Stimulated activated CD4-positive, alpha-beta T cell treated with anti-CD3 and anti-CD28 coated beads, Interleukin-15, amount 100 ng/mL, for 24 hours (primary cell): ENCODE measurements at regions not wholly inside any gene's neighbourhood (a gene's known extent, or its start where the extent isn't known, plus 50 kb on each side); places are given as distances from the start of the nearest gene placed in this dataset.

ENCODE experiments used
- DNase-seq: peaks from one replicate; pipeline ENCODE4 v3.0.0-alpha.2; 2020

DNA sequence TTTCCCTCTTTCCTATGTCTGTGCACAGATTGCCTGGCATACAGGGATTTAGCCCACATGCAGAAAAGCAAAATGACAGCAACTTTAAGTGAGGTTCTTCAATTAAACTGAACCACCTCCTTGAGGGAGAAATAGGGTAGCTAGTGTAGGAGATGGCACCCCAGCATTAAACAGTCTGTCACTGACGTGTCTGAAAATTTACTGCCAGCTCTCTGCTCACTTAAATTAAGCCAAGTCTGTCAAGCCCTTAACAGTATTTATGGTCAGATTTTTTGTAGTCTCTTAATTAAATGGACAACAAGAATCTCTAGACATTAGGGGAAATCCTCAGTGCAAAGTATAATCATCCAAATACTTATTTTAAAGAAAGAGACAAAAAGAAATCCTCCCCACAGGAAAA lies 696.5 kb upstream of the PTBP2 start:
- no peak for DNase-seq

DNA sequence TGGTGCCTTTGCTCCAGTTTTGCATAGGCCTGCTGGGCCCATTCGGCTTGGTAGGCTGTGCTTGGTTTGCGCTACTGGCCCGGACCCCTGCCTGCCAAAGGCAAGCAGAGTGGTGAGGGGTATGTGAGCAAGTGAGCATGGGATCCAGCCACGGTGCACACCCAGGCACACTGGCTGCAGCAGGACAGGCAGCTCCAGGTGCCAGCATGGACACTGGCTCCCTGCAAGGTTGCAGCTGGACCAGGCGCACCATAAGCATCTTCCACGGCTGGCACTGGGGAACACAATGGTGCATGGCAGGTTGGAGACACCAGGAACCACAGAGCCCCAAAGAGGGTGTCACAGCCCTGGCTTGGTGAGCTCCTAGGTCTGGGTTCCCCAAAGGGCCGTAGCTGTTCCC lies 693.5 kb upstream of the PTBP2 start:
- no peak for DNase-seq

DNA sequence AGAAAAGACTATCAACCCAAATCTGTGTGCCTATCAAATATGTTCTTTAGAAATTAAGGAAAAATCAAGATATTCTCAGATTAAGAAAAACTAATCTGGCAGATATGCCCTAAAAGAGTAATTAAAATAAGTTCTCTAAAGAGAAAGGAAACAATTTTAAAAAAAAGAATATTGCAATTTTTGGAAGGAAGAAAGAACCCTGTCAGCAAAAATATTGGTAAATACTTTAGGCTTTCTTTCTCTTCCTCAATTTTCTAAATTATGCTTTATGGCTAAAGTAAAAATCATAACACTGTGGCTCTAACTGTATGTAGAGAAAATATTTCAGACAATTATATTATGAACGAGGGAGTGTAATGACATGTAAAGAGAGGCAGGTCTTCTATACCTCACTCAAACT lies 691.3 kb upstream of the PTBP2 start:
- DNase-seq: no peak

DNA sequence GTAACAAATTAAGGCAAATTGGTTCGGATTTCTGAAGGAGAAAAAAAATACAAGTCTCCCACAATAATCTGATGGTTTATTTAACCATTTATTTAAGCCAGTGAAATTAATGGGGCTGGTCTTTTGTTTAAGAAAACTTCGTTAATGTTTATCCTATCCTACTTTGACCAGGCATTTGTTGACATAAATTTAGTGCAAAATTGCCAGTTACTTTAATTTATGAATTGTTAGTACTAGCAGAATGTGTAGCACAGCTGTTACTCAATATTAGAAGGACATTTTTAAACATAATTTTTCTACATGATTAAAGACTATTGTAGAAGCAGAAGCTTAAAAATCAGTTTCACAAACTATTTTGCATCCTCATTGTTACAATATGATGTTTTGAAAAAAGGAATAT lies 687.6 kb upstream of the PTBP2 start:
- no peak for DNase-seq

DNA sequence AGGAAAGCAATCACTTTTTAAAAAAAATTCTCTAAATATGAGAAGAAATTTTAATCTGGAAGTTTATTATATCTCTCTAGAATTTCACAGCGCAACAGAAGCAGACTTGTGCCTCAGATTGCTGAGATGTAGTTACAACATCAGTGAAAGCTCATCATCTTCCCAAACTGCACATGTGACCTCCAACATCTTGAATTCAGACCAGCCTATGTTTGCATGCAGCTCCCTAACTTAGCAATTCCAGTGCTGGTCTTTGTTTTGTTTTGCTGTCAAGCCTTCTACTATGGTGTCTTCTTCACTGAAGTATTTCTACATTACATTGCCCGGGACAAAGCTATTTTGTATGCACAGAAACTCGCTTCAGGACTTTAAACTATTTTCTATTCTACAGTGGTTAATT lies 684.8 kb upstream of the PTBP2 start:
- no peak for DNase-seq

DNA sequence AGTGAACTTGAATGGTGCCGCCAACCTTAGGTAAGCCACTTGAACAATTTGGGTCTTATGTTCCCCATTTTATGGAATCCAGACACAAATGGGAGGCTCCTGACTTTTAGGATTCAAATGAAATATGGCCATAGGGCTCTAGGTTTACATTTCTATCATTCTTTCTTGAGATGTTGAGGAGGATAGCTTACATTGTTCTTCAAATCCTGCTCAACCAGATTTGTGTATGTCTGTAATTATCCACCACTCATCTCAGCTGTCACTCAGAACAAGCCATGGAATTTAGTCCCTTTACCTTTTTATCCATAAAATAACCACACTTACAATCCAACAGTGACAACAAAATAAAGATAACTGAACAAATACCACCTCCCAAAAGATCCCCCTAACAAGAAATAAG lies 682.9 kb upstream of the PTBP2 start:
- no peak for DNase-seq

DNA sequence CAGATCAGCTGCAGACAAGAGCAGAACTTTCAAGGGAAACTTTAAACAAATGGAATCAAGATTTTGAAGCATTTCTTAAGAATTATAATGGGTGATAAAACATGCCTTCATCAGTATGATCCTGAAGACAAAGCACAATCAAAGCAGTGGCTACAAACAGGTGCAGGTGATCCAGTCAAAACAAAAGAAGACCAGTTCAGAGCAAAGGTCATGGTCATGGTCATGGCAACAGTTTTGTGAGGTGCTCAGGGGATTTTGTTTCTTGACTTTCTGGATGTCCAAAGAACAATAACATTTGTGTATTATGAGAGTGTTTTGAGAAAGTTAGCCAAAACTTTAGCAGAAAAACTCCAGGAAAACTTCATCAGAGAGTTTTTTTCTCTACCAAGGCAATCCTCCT lies 681.7 kb upstream of the PTBP2 start:
- DNase-seq: no peak

DNA sequence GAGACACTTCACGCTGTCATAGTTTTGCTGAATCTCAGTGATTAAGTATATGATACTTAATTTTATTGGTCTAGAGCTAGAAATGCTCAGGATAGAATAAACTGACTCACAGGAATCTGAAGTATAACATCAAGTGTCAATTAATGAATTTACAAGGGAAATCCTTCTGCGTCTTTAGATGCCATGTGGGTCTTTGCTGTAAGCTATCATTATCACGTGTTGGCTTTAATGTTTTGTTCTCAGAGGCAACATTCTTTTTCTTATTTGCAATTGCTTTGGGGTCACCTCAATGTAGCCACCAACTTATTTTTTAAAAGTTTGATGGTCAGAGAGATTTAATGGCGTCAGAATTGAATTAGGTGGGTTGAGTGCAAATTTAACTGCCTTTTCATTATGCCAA lies 680.1 kb upstream of the PTBP2 start:
- DNase-seq: no peak

DNA sequence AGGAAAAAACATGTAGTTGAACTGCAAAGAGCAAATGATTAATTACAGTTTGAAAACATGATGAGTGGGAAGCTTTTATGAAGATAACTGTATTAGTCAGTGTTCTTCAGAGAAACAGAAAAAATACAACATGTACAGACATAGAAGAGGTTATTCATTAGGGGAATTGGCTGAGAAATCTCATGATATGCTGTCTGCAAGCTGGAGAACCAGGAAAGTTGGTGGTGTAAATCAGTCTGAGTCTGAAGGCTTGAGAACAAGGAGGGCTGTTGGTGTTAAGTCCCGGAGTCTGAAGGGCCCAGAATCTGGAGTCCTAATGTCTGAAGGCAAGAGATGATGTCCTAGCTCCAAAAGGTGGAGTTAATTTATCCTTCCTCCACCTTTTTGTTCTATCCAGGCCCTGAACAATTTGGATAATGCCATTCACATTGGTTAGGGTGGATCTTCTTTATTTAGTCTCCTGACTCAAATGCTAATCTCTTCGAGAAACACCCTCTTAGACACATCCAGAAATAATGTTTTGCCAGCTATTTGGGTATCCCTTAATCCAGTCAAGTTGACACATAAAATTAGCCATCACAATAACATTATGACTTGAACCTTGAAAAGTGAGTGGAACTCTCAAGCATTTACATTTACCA lies 672.9 kb upstream of the PTBP2 start:
- DNase-seq: no peak

DNA sequence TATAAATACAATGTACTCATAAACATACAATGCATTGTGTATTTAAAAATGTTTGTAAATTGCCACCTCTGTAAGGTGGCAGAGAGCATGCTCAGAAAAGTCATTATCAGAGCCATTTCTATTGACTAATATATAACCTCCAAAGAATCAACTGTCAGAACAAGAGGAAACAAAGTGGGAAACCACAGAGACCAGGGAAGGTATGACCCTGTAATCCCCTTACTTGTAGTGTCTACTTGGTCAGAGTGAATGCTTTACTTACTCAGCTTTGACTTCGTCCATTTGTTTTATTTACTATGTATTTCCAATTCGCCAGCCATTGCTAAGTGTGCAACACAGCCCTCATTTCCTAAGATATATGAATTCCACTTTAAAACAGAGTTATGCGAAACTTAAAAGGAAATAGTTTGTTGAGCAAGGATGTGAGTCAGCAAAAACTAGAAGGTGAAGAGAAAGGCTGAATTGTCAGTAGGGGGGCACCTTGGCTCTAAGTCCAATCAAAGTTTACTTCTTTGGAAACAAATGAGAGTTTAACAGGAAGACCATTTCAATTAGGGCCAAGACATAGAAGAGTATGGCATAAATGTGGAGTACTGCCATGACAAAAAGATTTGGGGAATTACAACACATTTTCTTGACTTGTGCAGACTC lies 671.7 kb upstream of the PTBP2 start:
- DNase-seq: no peak

DNA sequence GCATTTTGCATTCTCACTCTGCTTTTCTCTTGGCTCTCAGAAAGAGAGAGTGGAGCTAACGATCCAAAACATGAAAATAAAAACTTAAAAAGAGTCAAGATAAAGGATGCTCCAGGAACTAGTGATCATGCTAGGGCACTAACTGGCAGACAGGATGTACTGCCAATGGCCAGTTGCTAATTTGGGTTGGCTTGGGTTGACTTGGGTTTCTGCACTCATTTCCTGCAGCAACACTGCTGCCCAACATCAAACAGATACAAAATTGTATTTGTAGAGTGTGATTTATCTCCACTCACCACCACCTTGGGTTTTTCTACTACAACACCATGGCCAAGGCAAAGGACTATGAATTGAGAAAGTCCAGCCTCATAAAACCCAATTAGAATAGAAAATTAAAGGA lies 662.3 kb upstream of the PTBP2 start:
- no peak for DNase-seq

DNA sequence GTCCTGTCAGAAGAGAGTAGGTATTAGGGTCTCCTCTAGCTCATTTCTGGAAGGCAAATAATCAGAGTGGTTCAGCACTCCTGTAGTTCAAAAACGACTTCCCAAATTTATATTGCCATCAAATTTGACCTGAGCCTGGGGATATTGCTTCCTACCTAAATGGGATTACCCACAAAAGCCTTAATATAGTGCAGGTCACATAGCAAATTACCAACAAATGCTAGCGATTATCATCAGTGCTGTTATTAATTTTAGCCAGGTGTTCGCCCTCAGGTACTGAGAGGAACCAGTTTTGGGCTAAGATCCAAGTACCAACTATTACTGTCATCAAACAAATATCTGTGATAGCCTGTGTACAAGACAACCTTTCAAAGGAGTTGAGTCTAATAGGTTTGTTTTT lies 661.8 kb upstream of the PTBP2 start:
- no peak for DNase-seq

DNA sequence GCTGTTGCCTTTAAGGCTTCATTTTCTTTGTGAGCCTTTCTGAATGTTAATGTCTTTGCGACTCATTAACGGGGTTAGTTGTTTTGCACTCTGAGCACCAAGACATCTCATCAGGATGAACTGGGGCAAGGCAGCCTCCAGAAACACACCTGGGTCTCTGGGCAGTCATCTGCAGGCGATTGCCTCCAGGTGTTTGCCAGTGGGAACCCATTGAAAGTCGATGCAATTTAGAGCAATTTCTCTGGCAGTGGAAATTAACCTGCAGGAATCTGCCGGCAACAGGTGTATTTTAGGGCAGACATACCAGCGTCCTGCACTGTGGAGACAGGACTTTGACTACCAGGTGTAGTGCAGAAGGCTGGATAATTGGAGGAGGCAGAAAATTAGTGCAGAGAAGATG lies 661.0 kb upstream of the PTBP2 start:
- DNase-seq: no peak

DNA sequence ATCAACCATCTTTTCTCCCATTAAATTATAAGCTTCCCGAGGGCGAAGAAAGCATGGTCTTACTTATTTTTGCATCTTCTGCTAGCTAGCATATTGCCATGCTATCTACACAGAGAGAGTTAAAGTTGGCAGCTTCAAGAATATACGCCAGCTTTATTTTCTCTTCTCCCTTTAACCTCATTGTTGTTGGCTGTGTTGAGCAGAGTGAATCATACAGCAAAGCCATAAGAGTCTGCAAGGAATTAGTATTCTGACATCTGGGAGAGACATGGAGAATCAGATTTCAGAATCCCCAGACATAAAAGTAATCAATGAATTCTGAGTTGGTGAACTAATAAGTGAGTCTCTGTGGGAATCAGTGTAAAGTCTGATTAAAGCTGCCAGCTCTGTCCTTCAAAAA lies 649.6 kb upstream of the PTBP2 start:
- no peak for DNase-seq

DNA sequence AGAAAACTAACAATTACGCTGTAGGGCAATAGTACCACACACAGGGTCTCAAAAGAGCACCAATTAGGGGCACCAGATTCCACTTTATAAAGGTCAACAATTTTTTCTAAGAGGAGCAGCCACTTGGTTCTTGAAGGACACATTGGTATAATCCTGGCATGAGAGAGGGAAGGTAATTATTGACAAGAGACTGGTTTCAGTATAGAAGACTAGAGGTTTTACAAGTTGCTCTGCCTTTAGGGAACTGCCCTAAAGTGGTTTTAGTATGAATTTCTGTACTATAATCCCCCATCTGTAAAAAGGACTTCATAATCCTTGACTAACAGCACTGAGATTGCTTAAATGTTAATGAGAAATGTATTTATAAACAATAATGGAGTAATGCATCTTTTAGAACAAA lies 648.5 kb upstream of the PTBP2 start:
- no peak for DNase-seq

DNA sequence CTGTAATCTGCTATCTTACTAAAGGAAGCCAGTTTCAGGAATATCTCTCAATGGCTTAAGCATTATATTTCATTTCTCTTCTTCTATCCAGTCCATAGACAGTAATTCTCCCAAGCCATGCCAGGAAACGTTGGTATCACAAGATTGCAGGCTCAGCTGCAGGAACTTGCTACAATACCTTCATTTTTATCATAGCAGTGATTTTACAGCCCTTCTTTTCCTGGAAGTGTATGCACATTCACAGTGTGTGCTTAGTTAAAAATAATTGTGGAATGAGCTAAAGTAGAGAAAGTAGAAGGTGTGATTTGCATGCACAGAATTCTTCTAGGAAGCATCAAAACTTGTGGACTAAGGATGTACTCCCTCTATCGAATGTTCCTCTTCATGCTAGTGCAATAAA lies 647.2 kb upstream of the PTBP2 start:
- DNase-seq: no peak

DNA sequence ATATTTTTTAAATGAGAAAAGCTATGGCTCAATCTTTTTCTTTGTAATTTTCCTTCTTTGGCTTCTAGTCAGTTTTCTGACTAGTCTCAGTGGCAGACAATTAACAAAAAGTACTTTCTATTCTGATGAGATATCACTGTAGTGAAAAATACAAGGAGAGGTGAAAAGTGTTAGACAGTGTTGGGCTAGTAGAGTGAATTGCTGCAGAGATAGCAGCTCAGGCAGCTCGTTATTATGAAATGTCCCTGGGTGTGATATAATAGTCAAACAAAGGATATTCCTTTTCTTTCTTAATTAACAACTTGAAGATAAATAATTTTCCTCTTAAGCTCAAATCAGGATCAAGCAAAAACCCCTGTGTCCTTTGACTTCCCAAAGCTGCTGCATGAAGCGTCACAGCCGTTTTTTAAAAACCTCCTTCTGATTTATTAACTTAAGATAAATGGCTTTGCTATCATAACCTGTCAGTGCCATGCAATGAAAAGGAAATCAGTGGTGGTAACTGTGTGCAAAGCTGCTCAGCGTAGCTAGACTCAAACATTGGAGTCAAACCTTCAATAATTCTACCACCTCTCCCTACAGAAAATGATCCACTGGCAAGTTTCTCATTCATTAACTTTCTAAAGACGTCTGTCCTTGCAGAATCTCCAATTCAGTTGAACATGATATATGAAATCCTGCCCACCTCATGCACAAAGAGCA lies 646.6 kb upstream of the PTBP2 start:
- no peak for DNase-seq

DNA sequence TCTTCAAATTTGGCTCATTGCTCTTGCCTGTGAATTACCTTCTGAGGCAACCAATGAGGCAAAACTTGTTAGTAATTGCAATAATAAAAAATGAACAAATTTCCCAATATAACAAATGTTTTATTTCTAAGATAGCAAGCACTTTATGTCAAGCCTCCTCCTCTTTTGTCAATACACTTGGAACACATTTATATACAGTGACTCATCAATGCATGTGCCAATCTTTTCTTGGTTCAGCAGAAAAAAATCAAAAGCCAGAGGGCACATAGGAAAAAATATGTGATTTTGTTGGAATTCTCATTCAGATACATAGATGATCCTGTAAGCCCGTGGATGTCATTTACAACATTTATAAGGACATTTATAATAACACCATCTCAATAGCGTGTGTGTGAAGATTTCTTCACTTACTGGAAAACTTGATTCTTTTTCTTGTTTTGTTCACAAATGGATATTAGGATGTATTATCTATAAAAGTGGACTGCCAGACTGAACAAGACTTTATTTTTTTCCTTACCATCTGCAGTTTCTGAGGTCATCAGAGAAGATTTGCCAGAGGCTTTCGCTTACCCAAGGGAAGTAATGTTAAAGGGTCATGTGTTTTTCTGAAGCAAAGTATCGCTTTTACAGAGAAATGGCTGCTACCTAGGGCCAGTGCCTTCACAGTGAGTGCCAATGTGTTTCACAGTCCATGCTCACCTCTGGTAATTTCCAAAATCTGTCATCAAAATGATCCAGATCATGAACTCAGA lies 645.7 kb upstream of the PTBP2 start:
- no peak for DNase-seq

DNA sequence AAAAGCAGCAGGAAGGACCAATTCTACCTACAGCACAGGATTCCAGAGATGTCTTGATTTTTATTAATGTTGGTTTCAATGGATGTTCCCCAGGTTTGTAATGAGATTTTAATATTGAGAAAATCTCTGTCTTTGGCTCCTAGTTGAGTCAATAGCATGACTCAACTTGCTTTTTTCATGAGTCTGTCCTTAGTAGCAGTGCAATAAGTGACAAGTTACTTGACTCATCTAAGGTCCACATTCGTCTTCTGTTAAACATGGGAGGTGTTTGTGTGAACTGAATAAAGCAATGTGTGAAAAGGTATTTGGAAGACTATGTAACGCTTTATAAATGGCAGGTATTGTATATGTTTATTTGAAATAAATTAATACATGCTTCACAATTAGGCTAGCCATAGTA lies 645.0 kb upstream of the PTBP2 start:
- DNase-seq: no peak

DNA sequence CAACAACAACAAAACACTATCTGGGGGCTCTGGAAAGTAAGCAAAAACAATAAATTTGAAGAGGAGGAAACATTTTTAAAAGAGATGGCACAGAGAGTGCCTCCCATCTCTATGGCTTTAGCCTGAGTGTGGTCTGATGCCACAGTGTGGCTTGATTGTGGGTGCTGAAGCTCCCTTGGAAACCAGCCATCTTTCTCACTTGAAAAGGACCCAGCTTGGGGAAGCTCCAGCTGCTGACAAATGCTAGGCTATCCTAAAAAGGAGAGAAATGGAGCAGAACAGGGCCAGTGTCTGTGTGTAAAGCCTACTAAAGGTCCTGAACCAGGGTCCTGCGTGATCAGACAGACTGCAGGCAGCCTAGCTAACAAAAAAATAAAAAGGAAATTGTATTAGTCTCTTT lies 642.0 kb upstream of the PTBP2 start:
- no peak for DNase-seq

DNA sequence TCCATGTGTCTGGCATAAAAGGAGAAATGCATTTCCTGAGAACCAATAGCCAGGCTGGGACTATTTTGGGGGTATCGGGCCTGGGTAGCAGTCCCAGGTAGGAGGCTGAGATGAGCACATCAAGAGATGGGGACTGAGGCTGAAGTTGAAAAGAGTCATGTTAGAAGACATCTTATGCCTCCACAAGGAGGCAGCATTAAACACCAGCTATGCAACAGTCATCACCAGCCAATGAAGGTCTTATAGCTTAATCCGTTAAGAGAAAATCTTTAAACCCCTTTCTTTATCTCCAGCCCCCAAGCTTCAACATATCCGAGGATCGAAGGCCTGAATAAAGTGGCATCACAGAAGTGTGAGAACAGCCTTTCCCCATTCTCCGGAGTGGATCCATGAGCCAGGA lies 640.7 kb upstream of the PTBP2 start:
- no peak for DNase-seq

DNA sequence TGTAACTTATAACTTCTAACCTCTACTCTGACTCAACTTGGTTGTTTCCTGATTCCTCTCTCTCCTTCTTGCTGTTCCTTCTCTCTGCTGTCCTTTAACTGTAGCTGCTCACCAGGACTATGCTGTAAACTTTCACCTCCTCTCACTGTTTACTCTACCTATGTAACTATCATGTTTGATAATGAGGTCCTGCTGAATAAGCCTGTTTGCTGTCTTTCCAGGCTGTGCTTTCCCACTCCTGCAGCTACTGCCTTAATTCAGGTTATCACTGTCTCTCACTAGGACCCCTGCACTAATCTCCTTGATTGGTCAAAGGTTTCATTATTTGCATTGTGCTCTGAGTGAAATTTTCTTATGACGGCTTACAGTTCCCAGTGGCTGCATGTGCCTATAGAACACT lies 633.9 kb upstream of the PTBP2 start:
- no peak for DNase-seq

DNA sequence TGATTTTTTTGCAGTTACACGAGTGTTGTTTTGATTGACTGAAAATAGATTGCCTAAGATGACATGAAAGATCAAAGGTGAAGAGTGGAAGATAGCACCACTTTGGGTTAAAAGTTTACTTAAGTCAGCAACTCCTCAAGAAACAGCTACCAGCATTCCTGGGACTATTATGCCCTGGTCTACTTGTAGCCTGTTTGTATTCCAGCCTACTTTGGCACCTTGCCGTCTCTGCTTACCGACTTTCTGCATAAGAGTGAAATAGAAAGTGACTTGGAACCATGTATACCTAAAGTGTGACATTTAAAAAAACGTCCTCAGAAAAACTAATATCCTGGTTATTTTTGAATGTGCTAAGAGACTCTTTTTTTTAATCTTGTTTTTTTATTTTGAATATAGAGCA lies 631.5 kb upstream of the PTBP2 start:
- no peak for DNase-seq
